Hematopoietic multipotent progenitor cell treated with erythropoietin and hydrocortisone succinate and interleukin-3 and kit ligand, for 8 days (in vitro differentiated cells): ENCODE measurements at regions not wholly inside any gene's neighbourhood (a gene's known extent, or its start where the extent isn't known, plus 50 kb on each side); places are given as distances from the start of the nearest gene placed in this dataset.

Experiments used
- DNase-seq: peaks from one replicate; pipeline ENCODE4 v3.0.0-alpha.2; 2015

DNA sequence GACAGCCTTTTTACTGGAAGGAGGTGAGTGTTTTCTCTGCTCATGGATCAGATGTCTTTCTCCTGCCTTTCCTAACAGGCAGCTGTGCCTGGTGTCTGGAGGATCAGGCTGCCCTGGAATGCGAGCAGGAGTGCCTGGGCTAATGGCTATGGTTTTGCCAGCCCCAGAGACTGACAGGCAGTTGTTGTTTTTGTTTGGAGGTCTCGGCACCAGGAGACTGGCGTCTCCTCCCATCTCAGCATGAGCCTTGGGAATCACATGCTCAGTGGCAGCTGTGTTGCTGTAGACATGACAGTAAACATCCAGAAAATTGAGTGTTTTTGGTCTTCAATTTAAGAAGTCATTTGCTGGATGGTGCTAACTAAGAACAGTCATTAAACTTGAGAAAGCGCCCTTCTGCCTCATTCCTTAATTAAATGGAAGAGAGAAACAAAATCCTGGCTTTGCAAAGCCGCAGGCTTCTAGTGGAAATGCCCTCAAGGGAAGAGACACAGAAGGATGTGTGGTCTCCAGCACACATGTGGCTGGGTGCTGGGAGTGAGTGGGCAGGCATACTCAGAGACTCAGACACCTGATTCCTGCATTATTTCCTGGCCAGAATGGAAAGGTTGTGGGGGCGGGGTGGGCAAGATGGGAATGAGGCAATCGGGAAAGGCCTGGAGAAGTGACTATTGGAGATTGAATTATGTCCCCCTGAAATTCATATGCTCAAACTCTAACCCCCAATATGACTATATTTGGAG lies 97.0 kb upstream of the NMNAT3 start:
- no peak for DNase-seq

DNA sequence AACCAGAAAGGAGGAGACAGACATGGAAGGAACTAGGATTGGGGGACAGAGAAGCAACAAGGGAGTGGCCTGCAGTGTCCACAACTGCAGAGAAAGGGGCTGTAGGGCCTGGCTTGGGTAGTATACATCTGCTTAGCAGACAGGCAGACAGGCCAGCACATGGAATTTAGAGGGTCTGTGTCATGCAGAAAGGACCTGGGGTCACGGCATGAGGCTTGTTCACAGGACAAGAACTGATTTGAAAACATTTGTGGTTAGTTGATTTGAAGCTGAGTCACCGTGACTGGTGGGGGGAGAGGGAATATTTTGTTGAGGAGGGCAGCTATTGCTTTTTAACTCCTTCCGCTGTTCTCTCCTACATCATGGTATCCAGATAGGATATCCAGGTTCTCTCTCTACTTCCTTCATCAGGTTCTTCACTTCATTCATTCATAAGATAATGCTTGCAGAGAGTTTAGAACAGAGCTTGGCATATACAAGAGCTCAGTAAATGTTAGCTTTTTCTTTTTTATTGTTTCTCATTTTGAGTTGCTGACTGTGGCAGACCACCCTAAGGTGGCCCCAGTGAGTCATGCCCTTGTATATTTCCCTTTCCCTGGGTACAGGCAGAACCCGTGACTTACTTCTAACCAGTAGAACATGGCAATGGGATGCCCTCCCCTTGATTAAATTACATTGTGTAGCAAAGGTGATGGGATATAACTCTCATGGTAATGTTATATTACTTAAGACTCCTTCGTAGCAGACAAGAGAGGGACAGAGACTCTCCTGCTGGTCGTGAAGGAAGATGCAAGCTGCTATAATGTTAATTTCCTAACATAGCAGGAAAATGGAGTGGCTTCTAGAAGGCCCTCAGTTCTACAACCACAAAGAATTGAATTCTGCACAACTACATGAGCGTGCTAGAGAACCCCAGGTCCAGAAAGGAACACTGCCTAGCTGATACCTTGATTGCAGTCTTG lies 95.0 kb upstream of the NMNAT3 start:
- no peak for DNase-seq

DNA sequence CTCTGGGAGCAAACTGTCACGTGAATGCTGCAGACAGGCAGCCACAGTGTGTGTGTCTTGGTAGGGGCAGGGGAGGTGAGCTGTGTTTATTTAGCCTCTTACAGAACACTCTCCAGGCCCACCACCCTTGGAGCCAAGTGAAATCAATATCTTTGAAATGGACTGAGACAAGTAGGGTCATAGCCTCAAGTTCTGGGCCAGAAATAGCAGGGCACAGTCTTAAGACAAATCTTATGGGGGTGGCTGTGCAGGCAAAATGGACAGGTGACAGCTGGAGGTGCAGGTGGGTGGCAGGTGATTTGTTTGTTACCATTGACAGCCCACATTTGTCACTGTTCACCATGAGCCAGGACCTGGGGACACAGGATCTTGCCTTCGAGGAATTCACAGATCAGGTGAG lies 93.6 kb upstream of the NMNAT3 start:
- DNase-seq: no peak

DNA sequence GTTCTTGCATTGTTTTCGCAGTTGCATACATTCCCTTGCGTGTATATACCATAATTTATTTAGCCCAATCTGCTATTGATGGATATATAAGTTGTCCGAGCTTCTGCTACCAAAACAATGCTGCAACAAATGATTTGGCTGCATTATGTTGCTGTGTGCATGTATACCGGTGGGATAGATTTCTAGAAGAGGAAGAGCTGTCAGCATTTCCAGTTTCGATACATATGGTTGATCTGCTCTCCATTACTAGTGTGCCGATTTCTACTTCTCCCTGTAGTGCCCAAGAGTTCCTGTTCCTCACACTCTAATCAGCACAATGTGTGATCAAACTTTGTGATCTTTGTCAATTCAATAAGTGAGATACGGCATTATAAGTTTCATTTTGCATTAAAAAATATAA lies 92.8 kb upstream of the NMNAT3 start:
- no peak for DNase-seq

DNA sequence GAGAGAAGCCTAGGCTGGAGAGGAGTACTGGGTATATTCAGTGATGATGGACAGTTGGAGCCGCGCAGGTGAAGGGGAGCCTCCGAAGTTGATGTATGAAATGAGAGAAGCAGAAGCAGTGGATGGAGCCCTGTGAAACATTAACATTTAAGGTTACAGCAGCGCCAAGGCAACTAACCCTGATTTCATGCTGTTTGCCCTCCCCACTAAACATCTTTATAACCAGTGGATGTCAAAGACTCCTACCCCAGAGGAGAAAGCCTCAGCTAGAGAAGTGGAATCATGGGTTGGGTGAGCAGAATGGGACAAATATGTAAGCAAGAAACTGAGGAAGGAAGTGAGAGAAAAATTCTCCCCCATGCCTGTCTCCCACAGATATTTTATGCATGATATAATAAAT lies 92.0 kb upstream of the NMNAT3 start:
- DNase-seq: no peak

DNA sequence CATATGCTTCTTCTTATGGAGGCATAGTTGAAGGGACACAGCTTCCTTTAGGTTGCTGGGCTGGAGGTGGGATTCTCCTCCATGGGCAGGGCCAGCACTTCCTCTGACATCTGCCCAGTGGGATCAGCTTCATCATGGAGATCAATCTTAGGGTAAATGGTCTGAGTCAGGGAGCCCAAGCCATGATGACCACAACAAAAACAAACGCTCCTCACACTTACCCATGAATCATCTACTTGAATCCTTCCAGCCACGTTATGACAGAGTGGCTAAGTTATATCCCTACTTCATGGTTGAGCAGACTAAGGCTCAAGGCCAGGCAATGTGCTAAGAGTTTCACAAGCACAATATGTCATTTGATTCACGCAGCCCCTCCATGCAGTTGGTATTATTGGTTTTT lies 87.2 kb upstream of the NMNAT3 start:
- DNase-seq: no peak

DNA sequence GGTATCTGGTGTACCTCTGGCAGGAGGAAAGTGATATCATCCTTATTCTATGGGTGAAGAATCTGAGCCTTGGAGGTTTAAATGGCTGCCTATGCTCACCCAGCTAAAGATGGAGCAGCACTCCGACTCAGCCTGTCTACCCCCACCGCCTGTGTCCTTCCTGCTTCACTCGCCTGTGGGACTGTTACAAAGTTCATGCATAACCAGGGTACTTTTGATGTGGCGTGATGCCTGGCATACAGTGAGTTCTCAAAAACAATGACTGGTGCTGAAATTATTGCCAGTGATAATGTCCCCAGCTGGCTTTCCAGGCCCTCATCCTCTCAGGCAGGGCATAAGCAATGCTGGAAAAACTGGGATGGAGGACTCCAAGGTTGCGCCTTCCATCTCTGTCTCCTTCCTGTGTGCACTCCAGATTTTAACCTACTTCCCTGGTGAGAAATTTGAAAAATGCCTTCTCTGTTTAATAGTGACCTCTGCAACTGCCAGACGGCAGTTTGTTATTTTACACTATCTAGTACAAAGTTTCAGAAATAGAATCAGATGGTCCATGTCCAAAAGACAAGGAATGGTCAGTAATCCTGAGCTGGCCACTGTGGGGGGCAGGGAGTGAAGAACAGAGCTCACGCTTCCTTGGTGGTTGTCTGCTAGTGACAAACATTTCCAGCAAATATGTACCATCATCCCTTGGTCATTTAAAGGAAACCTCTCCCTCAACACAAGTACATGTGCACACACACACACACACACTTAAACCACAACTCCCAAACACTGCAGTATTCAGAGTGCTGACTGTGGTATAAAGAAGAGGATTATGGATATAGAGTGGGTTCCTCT lies 86.5 kb upstream of the NMNAT3 start:
- DNase-seq: no peak

DNA sequence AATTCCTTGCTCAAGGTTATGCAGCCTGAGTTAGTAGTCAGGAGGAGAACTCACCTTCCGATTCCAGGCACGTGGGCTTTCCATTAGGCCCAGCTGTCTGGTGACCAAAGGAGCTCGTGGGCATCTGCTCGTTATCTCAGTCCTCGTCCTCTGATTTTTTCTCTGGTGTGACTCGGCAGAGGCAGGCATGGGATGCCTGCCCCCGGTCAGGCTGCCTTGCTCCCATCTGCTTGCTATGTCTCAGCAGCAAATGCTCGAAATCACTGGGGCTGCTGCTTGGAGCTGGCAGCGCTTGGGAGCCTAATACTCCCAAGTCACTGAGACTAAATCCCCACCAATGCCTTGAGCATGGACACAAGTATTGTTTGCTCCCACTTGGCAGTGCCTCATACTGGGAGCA lies 84.5 kb upstream of the NMNAT3 start:
- DNase-seq: no peak

DNA sequence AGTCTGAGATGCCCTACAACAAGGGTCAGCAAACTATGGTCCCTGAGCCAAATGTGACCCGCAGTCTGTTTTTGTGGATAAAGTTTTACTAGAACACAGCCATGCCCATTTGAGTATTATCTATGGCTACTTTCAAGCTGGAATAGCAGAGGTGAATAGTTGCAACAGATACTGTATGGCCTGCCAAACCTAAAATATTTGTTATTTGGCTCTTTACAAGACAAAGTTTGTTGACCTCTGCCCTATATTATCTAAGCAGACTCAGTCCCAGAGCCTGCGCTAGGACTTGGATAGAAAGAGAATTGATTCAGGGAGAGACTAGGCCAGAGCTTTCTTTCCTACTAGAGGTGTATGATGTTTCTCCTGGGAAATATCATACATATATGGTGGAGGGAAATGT lies 81.7 kb upstream of the NMNAT3 start:
- DNase-seq: no peak

DNA sequence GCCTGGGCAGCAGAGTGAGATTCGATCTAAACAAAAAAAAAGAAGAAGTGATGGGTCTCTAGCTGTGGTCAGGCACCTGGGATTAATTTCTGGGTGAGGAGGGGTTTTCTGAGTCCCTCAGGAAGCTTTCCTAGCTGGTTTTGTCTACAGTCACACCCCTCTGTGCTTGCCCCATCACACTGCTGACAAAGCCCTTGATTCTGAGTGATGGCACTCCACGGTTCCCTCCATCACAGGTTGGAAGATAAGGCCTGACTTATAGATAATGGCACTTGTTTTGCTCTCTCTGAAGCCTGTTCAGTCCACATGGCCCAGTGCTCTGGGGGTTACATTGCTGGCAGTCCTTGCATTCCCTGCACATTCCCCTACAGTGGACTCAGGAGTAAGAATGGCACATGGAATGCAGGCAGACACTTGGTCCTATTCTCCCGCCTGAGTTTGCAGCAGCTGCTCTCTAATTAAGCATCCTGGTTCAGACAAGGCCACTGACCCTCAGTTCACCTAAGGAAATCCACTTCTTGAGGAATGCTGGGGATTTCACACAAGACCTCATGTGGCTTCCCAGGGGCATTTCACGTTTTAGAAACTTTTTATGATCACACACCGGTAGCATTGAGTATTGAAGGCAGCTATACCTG lies 81.0 kb upstream of the NMNAT3 start:
- no peak for DNase-seq

DNA sequence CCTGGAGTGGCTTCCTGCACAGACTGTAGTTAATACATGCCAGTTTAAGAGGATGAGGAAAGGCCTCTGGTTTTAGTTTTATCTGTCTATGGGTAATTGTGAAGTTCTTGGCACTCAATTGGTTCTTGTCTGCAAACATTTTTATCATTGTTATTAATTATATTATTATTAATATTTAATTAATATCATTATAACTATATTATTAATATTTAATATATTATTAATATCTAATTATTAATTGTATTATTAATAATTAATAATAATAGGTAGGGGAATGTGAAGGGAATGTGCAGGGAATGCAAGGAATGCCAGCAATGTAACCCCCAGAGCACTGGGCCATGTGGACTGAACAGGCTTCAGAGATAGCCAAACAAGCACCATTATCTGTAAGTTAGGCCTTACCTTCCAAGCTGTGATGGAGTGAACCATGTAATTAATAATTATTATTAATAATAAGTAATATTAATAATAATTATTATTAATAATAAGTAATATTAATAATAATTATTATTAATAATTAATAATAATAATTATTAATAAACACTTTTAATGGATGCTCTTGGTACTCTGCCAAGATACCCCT lies 79.8 kb upstream of the NMNAT3 start:
- no peak for DNase-seq

DNA sequence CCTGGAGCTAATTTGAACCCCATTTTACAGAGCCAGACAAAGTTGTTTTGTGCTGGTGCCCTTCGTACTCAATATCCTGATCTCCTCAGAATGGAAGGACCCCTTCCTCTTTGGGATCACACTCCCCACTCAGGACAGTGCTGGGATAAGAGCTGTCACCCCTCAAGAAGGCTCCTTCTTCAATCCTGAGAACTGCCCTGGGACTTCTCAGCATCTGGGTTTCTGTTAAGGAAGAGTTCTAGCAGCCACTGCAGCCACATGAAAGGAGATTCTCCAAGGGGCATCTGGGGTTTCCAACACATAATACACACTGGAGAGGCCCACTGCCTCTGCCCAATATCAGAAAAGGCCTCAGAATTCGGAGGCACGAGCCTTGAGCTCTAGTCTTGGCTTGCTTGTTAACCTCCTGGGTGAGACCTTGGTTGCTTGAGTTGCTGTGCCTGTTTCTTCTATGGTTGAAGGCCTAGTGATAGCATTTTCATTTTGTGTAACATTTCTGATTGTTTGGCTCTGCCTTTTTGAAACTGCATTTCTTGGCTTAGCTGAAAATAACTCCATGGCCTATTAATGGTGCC lies 78.8 kb upstream of the NMNAT3 start:
- DNase-seq: no peak

DNA sequence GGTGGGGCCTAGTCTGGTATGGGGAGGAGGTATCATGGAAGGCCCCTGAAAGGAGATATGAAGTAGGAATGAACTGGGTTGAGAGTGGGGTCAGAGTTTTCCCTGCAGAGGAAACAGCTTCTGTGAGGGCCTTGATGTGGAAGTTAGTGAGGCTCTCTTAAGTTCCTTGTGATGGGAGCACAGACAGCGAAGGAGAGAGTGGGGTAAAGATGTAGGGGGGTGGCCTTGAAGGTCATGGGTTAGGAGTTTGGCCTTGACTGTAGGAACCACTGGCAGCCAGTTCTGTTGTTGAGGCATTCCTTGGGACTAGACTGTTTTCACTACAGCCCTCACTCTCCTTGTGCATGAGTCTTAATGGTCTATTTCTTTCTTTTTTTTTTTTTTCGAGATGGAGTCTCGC lies 77.8 kb upstream of the NMNAT3 start:
- DNase-seq: no peak

DNA sequence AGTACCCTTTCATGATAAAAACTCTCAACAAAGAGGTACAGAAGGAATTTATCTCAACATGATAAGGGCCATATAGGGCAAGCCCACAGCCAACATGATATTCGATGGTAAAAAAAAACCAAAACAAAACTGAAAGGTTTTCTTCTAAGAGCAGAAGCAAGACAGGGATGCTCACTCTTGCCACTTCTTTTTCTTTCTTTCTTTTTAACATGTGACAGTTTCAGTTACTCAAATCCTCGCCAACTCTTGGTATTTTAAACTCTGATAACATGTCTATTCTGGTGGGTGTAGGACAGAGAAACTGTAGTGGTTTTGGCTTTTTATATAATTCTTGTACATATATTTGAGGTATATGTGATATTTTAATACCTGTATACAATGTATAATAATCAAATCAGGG lies 74.0 kb upstream of the NMNAT3 start:
- no peak for DNase-seq

DNA sequence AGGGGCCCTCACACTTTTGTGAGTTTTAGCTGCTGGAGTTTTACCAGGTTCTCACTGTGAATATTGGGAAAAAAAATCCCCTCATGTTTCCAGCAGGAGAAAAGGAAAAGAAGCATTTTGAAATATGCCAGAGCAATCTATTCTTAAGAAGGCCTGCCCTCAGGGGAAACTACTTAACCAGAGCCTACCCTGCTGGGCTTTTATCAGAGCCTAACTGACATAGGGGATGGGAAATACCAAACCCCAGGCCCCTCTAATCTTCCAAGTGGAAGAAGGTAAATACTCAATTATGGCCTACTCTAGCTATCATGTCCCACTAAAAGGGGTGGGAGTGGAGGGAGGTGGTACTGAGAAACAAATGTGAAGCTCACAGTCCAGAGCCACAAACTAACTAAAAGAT lies 68.7 kb upstream of the NMNAT3 start:
- DNase-seq: no peak

DNA sequence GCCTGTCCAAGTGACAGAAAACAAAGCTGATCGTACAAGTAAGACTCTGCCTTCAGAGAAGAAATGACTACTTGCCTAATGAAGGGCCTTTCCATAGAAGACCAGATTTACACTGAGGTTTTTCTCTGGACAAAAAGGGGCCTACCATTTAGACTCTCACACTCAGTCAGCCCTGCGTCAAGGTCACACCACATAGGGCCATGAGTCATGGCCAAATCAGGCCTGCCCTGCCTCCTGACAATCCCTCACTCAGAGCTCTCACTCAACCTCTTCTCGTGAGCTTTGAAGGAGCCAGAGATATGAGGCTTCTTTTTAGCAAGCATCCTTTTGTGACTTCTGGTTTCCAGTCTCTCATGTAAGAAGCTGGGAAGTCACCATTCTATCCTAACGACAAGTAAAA lies 68.1 kb upstream of the NMNAT3 start:
- no peak for DNase-seq

DNA sequence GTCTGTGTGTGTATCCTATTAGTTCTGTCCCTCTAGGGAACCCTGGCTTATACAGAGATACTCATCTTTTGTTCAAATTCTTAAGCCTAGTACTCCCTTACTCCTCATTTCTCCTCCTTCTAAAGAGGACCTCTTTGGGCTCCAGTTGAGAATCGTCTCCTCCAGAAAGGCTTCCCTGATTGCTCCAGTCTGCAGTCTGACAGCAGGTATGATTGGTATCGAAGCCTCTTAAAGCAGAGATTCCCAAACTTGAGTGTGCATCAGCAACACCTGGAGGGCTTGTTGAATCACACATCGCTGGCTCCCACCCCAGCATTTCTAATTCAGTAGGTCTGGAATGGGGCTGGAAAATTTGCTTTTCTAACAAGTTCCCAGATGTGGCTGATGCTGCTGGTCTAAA lies 60.9 kb upstream of the NMNAT3 start:
- no peak for DNase-seq

DNA sequence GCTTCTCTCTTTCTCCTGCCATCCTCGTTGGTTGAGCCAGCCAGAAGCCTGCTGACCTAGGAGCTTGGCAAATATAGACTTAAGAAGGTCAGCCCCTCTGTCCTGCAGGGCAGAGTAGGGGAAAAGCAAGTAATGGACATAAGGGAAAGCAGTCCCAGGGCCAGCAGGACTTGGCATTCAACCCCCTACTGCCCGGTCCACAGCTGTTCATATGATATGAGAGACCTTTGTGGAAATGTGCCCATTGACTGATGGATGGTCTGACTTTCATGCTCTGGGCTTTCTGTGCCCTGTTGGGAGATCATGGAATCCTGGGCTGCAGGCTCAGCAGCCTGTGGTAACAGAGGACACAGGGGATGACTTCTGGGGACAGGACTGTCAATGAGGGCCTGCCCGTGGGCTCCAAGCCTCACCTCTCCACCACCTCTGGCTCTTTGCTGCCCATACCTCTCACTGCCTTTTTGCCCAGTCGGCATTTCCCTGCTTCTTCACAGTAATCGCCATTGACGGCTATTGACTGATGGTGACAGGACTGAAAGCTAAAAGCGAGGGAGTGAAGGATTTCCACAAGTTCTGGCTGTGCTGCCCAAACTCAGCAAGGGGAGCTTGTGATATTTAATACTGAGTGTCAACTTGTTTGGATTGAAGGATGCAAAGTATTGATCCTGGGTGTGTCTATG lies 60.0 kb upstream of the NMNAT3 start:
- DNase-seq: no peak

DNA sequence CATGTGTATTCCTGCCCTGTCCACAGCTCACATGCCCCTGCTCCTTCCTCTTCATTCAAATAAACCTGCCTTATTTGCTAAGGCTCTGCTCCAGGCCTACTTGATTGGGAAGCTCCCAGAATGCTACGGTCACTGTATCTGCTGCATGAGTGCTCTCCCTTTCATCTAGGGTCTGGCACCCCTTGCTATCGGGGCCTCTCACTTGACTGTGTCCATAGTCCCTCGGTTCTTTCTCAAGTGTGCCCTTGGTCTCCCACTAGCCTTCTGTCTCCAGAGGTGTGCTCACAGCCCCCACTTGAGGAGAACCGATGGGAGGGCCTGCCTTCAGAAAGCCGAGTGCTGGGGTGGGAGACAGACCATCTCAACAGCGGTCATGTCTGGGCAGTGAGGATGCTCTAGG lies 57.4 kb upstream of the NMNAT3 start:
- DNase-seq: no peak

DNA sequence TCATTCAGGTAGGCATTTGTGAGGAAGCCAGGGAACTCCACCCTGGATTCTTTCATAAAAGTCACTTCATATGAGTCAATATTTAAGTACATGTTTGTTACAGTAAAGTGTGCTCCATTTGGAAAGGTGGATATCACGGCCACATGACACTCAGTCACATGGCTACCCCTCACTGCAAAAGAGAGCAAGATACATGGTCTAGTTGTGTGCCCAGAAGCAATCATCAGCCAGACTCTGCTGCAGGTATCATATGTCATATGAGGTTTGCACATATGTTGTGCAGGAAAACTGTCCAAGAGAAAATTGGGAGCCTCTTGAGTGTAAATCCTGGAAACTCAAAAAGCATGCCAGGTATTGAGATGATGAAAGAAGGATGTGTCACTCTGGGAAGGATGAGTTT lies 55.0 kb upstream of the NMNAT3 start:
- DNase-seq: no peak

DNA sequence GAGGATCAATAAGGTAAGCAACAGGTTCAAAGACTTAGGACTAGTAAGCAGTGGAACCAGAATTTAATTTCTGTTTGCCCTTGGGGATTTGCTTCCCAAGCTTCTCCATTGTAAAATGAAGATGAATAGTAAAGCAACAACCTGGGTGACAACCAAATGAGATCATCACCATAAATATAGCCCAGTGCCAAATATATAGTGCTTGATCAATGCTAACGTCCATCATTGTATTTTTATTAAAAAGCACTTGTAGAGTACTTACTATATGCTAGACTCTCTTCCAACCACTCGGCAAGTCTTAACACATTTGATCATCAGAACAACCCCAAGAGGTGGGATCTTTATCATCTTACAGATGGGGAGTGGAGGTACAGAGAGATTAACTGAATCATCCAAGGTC lies 51.5 kb upstream of the NMNAT3 start:
- DNase-seq: no peak

DNA sequence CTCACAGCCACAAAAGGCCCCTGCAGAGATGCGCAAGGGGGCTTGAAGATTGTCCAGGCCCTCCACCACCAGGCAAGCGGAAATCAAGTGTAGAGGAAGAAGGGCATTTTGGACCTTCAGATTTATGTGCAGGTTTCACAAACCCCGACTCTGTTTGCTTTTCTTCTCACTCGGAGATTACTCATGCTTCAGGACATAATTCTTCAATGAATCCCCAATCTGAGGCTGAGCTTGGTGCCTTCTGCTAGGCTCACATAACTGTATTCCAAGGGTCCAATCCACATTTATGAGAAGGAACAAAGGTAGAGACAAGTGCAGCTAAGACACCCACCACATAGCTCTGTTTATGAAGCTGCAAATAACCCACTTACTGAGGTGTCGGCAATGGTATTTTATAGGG lies 50.6 kb upstream of the NMNAT3 start:
- DNase-seq: no peak
